HG03097 (cell line): ENCODE measurements at regions not wholly inside any gene's neighbourhood (a gene's known extent, or its start where the extent isn't known, plus 50 kb on each side); places are given as distances from the start of the nearest gene placed in this dataset.
"Not testable (repeated sequence)": the region's sequence is repeated elsewhere in the genome, so short reads cannot be mapped to it uniquely, and the experiment has no call there.

ENCODE experiments used
- ATAC-seq: cut with Tn5 transposase; IDR thresholded peaks from one replicate; pipeline ENCODE4 v1.9.1; 2021; ENCODE audit not compliant: unreplicated experiment, low FRiP score

DNA sequence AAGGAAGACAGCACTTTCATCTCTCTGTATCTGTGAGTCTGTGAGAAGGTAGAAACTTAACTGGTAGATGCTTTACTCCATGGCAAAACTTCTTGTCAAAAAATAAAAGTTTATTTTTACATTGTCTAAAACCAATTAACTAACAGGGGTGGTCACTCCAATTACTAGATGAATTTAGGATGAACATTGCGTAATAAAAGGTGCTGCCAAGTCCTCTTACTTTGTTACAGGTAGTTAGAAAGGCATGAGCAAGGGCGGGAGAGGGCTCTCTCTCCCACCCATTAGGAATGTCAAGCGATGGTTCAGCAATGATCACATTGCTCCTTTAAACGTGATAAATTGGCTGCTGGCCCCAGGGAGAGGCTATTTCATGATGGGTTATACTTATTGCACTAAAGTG, 512.3 kb downstream of the SLITRK5 start:
- no peak for ATAC-seq

- no peak for ATAC-seq
Observed at GRCh38 chr13:88188986-88189385, 517.8 kb downstream of the SLITRK5 start.

- no peak for ATAC-seq
Observed at GRCh38 chr13:88189728-88190127, 518.6 kb downstream of the SLITRK5 start.

DNA sequence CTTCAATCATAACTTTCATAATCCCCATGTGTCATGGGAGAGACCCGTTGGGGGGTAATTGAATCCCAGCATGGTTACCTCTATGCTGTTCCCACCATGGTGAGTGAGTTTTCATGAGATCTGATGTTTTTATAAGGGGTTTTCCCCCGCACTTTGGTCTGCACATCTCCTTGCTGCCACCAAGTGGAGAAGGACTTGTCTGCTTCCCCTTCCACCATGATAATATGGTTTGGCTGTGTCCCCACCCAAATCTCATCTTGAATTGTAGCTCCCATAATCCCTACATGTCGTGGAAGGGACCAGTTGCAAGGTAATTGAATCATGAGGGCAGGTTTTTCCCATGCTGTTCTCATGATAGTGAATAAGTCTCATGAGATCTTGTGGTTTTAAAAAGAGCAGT, 524.9 kb downstream of the SLITRK5 start:
- no peak for ATAC-seq

GRCh38 chr13:88217372-88217771, 546.2 kb downstream of the SLITRK5 start:
- no peak for ATAC-seq

DNA sequence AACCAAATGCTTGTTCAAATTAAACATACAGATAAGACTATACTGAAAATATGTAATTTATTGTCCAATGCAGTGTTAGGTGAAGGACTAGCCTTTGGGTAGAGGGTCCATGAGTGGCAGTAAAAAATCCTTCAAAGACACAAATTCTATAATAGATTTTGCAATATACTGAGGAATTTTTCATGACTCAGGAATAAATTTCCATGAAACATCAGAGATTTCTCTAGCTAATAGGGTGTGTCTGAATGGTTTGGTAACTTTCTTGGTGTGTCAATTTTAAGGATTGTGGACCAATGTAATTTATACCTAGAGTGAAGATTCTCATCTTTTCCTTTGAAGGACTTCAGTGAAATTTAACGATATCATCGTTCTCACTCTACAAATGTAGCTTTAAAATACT, 546.7 kb downstream of the SLITRK5 start:
- ATAC-seq = no peak

DNA sequence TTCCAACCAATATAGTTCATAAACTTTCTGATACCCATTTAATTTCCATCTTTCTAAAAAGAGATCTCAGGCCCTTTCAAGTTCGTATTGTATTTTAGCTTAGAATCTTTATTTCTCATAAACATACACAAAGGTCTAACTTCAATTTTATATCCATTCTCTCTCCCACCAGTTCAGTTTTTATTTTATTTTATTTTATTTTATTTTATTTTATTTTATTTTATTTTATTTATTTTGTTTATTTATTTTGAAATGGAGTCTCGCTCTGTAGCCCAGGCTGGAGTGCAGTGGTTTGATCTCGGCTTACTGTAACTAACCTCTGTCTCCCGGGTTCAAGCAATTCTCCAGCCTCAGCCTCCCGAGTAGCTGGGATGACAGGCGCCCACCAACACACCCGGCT, 552.8 kb downstream of the SLITRK5 start:
- no peak for ATAC-seq

GRCh38 chr13:88235441-88235840, 564.3 kb downstream of the SLITRK5 start:
- ATAC-seq = no peak

DNA sequence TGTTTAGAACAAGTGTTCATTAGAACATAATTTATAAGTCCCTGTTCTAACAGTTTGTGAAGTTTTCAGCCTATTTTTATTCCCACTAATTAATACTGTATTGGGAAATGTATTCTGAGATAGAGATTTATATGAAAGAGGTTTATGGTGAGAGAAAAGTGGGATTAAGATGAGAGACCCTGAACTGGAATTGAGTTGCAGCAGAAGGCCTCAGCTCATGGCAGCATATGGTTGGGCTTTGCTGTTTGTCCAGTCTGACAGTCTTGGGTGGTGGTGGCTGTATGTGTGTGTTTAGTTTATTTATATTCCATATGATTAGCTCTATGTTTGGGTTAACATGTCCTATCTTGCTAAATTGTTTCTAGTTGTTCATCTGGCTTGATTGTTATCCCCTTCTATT, 575.1 kb downstream of the SLITRK5 start:
- ATAC-seq = no peak

GRCh38 chr13:88248393-88248792, 577.2 kb downstream of the SLITRK5 start:
- no peak for ATAC-seq

DNA sequence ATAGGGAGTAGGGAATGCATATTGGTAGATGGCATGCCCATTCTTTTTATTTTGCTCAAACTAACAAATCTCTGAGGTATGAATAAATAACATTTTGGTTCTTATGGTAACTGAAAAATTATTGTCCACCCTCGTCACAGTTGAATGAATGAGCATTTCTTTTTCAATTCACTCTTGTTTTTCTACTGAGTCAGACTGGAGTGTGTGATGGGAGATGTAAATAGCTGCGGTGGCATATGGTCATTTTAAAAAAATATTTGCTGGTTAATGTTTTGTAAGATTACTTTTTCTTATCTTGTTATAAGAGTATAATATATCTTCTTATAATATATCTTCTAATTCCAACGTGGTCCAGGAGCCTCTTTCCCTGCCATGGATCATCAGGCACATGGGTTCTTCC, 586.5 kb downstream of the SLITRK5 start:
- ATAC-seq = no peak

DNA sequence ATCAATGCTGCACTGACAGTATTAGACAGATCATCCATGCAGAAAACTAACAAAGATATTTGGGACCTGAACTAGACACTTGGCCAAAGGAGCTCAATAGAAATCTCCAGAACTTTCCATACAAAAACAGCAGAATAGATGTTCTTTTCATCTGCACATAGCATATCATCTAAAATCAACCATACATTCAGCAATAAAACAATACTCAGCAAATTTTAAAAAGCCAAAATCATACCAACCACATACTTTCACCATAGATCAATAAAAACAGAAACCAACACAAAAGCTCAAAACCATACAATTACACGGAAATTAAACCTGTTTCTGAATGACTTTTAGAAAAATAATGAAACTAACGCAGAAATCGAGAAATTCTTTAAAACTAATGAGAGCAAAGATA, 592.6 kb downstream of the SLITRK5 start:
- no peak for ATAC-seq

DNA sequence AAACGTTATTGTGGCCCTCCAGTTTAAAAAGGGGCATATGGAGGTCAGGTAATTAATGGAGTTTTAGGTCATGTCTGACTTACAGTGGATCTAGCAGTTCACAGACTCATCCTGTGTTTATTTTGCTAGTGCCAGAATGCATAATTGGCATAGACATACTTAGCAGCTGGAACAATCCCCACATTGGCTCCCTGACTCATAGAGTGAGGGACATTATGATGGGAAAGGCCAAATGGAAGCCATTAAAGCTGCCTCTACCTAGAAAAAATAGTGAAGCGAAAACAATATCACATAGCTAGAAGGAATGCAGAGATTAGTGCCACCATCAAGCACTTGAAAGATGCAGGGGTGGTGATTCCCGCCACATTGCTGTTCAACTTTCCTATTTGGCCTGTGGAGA, 610.7 kb downstream of the SLITRK5 start:
- no peak for ATAC-seq

DNA sequence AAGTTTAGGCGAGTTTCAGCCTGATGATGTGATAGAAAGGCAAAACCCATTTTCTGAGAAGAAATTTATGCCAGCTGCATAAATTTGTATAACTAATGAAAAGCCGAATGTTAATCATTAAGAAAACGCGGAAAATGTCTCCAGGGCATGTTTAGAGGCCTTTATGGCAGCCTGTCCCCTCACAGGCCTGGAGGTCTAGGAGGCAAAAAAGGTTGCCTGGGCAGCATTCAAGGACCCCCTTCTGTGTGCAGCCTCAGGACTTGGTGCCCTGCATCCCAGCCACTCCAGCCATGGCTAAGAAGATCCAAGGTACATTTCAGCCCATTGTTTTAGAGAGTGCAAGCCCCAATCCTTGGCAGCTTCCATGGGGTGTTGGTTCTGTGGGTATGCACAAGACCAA, 614.2 kb downstream of the SLITRK5 start:
- no peak for ATAC-seq

GRCh38 chr13:88288326-88288725, 617.2 kb downstream of the SLITRK5 start:
- ATAC-seq = no peak

- ATAC-seq = not testable (repeated sequence)
Observed at GRCh38 chr13:88291731-88292130, 620.6 kb downstream of the SLITRK5 start.

DNA sequence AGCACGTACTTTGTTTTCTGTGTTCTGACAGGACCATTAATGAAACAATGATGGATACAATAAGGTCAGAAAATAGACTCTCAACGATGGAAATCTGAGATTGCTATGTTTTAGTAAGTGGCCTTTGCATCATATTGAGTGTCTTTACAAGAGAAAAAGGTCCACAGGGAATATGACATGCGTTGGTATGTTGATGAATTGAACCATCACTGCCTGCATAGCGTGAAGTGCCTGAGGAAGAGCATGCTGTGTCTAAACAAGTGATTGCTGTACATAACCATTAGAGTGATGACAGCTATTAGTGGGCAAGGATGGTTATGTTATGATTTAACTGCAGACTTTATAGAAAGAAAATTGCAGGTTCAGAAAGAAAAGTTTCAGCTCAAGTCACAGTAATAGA, 623.2 kb downstream of the SLITRK5 start:
- no peak for ATAC-seq

GRCh38 chr13:88303157-88303556, 632.0 kb downstream of the SLITRK5 start:
- no peak for ATAC-seq

GRCh38 chr13:88303605-88304004, 632.4 kb downstream of the SLITRK5 start:
- ATAC-seq = no peak

DNA sequence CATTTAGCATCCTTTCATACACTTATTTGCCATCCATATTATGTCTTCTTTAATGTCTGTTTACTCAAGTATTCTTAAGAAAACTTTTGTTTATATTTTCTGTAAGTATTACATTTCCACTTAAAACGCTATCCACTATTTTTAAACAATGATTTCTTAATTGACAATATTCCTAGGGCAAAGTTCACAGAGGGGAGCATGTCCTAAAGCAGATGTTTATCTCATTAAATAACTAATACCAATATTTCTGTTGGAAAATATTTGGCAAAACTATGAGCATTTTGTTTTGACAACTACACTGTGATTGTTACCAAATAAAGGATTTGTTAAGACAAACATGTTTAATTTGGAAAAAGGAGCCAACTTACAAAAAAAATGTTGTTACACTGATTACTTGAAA, 643.3 kb downstream of the SLITRK5 start:
- no peak for ATAC-seq

DNA sequence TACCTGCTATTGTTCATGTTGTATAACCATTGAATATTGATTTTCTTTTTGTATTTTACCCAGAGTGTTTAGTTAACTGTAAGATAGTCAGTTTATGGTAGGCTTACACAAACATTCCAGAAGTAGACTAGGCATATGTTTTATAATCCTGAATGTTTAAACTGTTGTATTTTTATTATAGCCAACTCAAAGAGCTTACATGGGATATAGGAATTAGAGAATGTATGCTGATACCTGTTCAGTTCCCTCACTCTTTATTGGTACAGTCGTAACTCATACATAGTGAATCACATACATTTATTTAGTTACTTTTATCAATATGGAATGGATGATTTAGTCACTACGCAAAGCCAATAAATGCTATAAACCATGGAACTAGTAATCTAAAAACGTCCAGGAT, 657.9 kb downstream of the SLITRK5 start:
- no peak for ATAC-seq

DNA sequence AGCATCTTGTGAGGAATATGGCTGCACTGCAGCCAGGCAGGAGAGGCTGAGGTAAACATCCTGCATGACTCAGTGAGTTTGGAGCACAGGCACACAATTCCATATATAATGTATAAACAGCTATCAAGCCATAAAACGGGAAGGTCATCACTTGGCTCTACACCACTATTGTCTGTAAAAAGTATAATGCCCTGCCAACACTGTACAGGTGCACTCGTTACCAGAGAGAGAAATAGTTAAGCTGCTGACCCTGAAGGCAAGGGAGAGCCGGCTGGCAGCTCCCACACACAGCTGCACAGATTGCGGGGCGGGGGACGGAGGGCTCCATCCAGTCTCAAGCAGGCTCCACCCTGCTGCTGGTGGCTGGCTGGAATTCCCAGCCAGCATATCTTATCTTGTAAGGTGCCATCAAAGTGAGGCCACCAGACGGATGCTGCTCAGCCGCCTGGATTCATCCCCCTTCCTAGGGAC, 668.1 kb downstream of the SLITRK5 start:
- ATAC-seq = no peak

DNA sequence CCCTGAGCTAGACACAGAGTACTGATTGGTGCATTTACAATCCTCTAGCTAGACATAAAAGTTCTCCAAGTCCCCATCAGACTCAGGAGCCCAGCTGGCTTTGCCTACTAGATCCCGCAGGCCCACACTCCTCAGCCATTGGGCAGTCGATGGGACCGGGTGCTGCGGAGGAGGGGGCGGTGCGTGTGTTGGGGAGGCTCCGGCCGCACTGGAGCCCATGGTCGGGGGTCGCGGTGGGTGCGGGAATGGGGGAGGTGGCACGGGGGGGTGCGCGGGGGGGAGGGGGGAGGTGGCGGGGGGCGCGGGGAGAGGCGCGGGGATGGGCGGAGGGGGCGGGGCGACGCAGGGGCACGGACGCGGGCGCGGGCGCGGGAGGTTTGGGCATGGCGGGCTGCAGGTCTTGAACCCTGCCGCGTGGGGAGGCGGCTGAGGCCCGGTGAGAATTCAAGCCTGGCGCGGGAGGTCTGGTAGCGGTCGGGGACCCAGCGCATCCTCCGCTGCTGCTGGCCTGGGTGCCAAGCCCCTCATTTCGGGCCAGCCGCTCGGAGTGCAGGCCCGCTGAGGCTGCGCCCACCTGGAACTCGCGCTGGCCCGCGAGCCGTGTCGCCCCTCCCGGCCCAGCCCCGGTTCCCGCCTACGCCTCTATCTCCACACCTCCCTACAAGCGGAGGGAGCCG, 674.1 kb downstream of the SLITRK5 start:
- no peak for ATAC-seq
